Fibroblast of the aortic adventitia (primary cell): ENCODE measurements at regions not wholly inside any gene's neighbourhood (a gene's known extent, or its start where the extent isn't known, plus 50 kb on each side); places are given as distances from the start of the nearest gene placed in this dataset.

Source experiments
- DNase-seq: peaks from one replicate; pipeline ENCODE4 v3.0.0-alpha.2; 2010; ENCODE audit warnings: low read depth
- H3K4me3 ChIP-seq: 2 replicates; pipeline ENCODE4 v1.5.1; 2011; ENCODE audit warnings: low read depth, mild to moderate bottlenecking, control low read depth, low read length, moderate library complexity
- CTCF ChIP-seq: IDR thresholded peaks from 2 replicates; pipeline ENCODE4 v1.5.1; 2011; ENCODE audit warnings: mild to moderate bottlenecking, low read length, control low read depth, inconsistent platforms; ENCODE audit not compliant: insufficient read depth

DNA sequence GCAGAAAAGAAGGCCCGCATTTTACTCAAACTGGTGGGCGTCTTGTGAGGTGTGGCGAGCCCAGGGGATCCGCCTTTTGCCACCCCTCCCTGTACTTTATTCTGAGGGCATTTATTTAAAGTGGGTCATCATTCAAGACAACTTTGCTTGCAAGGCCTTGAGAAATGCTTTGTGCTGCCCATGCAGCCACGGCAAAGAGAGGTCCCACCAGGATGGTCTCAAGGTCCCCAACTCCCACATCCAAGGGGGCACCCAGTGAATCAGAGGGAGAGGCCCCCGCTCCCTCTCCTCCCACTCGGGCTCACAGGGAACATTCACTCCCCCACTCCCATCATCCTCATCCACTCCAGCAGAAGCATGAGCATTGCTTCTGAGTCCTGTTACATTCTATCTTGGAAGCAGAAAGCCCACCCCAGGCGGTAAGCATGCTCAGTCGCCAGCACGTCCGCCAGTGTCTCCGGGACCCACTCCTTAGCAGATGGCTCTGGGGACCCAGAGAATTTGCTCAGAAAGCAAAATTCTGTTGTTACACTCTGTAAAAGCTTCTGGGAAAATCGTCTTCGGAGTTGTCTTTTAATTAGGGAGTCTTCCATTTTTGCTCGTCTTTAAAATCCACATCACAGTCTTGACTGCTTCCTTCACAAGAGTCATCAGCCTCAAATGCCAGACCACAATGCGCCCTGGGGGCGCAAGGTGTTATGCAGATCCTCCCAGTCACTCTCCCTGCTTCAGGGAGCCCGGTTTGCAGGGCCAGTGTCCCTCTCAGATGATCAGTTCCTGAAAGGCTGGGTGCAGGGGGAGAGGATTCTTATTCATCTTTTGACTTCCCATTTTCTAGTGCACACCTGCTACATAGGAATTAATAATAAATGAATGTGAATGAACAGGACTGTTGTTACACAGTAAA lies 99.4 kb upstream of the NCK2 start:
- H3K4me3 ChIP-seq = no peak overlapping the region
- DNase-seq = no peak
- TF ChIP-seq CTCF = no peak

- DNase-seq = no peak
- H3K4me3 ChIP-seq = no peak overlapping the region
- no peak for TF ChIP-seq CTCF
Measured at GRCh38 chr2:105644174-105644980, 100.3 kb upstream of the NCK2 start.

DNA sequence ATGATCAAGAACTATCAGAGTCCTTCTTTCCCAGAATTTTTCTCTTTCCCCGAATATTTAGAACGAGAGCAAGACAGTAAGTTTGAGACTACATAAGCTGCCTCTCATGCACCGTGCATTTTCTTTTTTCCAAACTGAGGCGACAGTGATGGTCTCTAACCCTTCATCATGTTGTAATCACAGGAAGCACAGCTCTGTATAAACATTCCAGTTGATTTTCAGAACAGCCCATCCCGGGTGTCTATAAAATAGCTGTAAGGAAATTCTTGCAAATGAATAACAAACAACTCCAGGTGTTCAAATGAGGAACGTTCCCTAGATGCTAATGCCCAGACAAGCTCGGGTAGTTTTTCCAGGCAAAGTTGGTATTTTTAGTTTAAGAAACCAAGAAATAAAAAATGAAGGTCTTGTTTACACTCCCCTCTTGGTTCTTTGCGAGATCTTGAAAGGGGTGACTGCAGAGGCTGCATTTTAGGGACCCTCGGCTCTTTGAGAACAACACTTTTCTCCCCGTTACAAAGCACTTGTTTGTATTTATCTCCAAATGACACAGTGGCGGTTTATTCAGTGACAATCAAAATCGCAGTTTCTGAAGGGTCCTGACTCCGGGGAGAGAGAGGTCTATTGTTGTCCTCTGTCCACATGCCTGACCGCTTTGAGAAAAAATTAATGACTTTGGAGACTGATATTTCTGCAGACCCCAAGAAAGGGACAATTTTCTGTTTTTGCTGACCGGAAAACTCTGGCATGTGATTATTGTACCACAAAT lies 101.1 kb upstream of the NCK2 start:
- H3K4me3 ChIP-seq = no peak overlapping the region
- no peak for DNase-seq
- TF ChIP-seq CTCF = no peak

- no peak for DNase-seq
- H3K4me3 ChIP-seq = no peak overlapping the region
- TF ChIP-seq CTCF = no peak
Measured at GRCh38 chr2:105641389-105641811, 103.3 kb upstream of the NCK2 start.

- H3K4me3 ChIP-seq = no peak overlapping the region
- DNase-seq = no peak
- no peak for TF ChIP-seq CTCF
Measured at GRCh38 chr2:105640246-105640645, 104.5 kb upstream of the NCK2 start.

GRCh38 chr2:105636109-105636740 lies 108.5 kb upstream of the NCK2 start:
- H3K4me3 ChIP-seq = no peak overlapping the region
- no peak for TF ChIP-seq CTCF
- DNase-seq = no peak
